PC-3 (cell line): ENCODE measurements at regions not wholly inside any gene's neighbourhood (a gene's known extent, or its start where the extent isn't known, plus 50 kb on each side); places are given as distances from the start of the nearest gene placed in this dataset.

Experiments used
- ATAC-seq: fragments of 200-7000 bp; cut with Tn5 transposase; 2 replicates; pipeline ENCODE4 v1.9.1; 2020; ENCODE audit warnings: mild to moderate bottlenecking, moderate library complexity
- BruUV-seq: library from RNA; stranded (reverse); fragments of 400-500 nt; replicated peaks from 2 replicates; lab custom pipeline; 2021; lab: Mats Ljungman, UMichigan
- CTCF ChIA-PET: fragments of 300-600 bp; sonication (Branson Sonifier 250); formaldehyde crosslinking; loops from one replicate; lab custom pipeline; 2022; ENCODE audit warnings: antibody characterized with exemption; lab: Charles Lee
- POLR2A ChIA-PET: fragments of 300-600 bp; sonication (Branson Sonifier 250); formaldehyde crosslinking; loops from one replicate; lab custom pipeline; 2022; ENCODE audit warnings: antibody characterized with exemption; ENCODE audit not compliant: unreplicated experiment; lab: Charles Lee
- DNase-seq: peaks from one replicate; pipeline ENCODE4 v3.0.0-alpha.2; 2015
- H2AFZ ChIP-seq: fragments of 300-600 bp; sonication (generic); 2 replicates; pipeline ENCODE4 v1.6.0; 2016; ENCODE audit warnings: antibody characterized with exemption, low read length
- H3F3A ChIP-seq: fragments of 300-600 bp; sonication (generic); one replicate; pipeline ENCODE4 v1.6.0; 2017; ENCODE audit warnings: antibody characterized with exemption, low read length, control low read depth, mild to moderate bottlenecking; ENCODE audit not compliant: unreplicated experiment
- H3K27ac ChIP-seq: fragments of 300-600 bp; sonication (generic); 2 replicates; pipeline ENCODE4 v1.5.1; 2016; ENCODE audit warnings: mild to moderate bottlenecking, low read length
- H3K27me3 ChIP-seq: fragments of 300-600 bp; sonication (generic); 2 replicates; pipeline ENCODE4 v1.6.1; 2016; ENCODE audit warnings: low read length, mixed read lengths
- H3K36me3 ChIP-seq: fragments of 300-600 bp; sonication (generic); 2 replicates; pipeline ENCODE4 v1.6.1; 2016; ENCODE audit warnings: low read depth, mixed run types, low read length, mixed read lengths
- H3K4me1 ChIP-seq: fragments of 300-600 bp; sonication (generic); 2 replicates; pipeline ENCODE4 v1.5.1; 2016; ENCODE audit warnings: low read length; ENCODE audit not compliant: insufficient read depth
- H3K4me2 ChIP-seq: fragments of 300-600 bp; sonication (generic); 2 replicates; pipeline ENCODE4 v1.6.0; 2016; ENCODE audit warnings: low read length
- H3K4me3 ChIP-seq: fragments of 300-600 bp; sonication (generic); 2 replicates; pipeline ENCODE4 v1.5.1; 2016; ENCODE audit warnings: mild to moderate bottlenecking, low read length, mixed read lengths
- H3K79me2 ChIP-seq: fragments of 300-600 bp; sonication (generic); 2 replicates; pipeline ENCODE4 v1.6.1; 2017; ENCODE audit warnings: low read length, mixed read lengths
- H3K9ac ChIP-seq: fragments of 300-600 bp; sonication (generic); 2 replicates; pipeline ENCODE4 v1.6.0; 2016; ENCODE audit warnings: mild to moderate bottlenecking, low read length
- H3K9me2 ChIP-seq: fragments of 300-600 bp; sonication (generic); replicated peaks from 2 replicates; pipeline ENCODE4 v1.6.1; 2016; ENCODE audit warnings: mixed run types, low read length, mixed read lengths
- H3K9me3 ChIP-seq: fragments of 300-600 bp; sonication (generic); 2 replicates; pipeline ENCODE4 v1.6.1; 2016; ENCODE audit warnings: low read length, mixed read lengths
- H4K20me1 ChIP-seq: fragments of 300-600 bp; sonication (generic); 2 replicates; pipeline ENCODE4 v1.6.1; 2016; ENCODE audit warnings: low read length, mixed read lengths
- CTCF ChIP-seq: fragments of 300-600 bp; sonication (generic); conservative IDR thresholded peaks from 2 replicates; pipeline ENCODE4 v1.5.1; 2017; ENCODE audit warnings: antibody characterized with exemption, low read depth, mild to moderate bottlenecking, low read length
- EZH2 ChIP-seq: fragments of 300-600 bp; sonication (generic); IDR thresholded peaks from one replicate; pipeline ENCODE4 v1.6.1; 2017; ENCODE audit warnings: antibody characterized with exemption, mild to moderate bottlenecking, low read length; ENCODE audit not compliant: unreplicated experiment
- EZH2phosphoT487 ChIP-seq: fragments of 300-600 bp; sonication (generic); IDR thresholded peaks from 2 replicates; pipeline ENCODE4 v1.6.1; 2018; ENCODE audit warnings: mild to moderate bottlenecking, antibody characterized with exemption, low read length, borderline replicate concordance
- intact Hi-C: fragments of 100-400 bp; cut with micrococcal nuclease; formaldehyde crosslinking; loops from 2 replicates; pipeline ENCODE4 v1.9.0; 2023

GRCh38 chr12:73424484-73424883 is 1113.2 kb upstream of the ATXN7L3B start:
- ChIA-PET POLR2A (no interaction called here), CTCF (no interaction called here)
- Histone ChIP-seq H3K9me2 (no peaks in the 10 kb centered on the region), H3K4me1 (peaks cover 5% of the 10 kb centered on the region; the same call in 1 of the 2 replicates), H3K36me3 (no peaks in the 10 kb centered on the region), H3K27ac (no peak overlapping the region), H3F3A (no peaks in the 10 kb centered on the region), H3K4me3 (no peak overlapping the region), H3K9ac (no peak overlapping the region), H3K9me3 (peaks cover 5% of the 10 kb centered on the region; the same call in 1 of the 2 replicates), H2AFZ (no peak overlapping the region), H3K27me3 (no peaks in the 10 kb centered on the region), H3K4me2 (no peak overlapping the region), H4K20me1 (no peaks in the 10 kb centered on the region), H3K79me2 (no peaks in the 10 kb centered on the region)
- BruUV-seq: no TSS peak
- no peak for TF ChIP-seq CTCF
- TF ChIP-seq EZH2: no peak
- no peak for TF ChIP-seq EZH2phosphoT487
- ATAC-seq (no peak), DNase-seq (no peak)
- intact Hi-C loops: no loop called here

DNA sequence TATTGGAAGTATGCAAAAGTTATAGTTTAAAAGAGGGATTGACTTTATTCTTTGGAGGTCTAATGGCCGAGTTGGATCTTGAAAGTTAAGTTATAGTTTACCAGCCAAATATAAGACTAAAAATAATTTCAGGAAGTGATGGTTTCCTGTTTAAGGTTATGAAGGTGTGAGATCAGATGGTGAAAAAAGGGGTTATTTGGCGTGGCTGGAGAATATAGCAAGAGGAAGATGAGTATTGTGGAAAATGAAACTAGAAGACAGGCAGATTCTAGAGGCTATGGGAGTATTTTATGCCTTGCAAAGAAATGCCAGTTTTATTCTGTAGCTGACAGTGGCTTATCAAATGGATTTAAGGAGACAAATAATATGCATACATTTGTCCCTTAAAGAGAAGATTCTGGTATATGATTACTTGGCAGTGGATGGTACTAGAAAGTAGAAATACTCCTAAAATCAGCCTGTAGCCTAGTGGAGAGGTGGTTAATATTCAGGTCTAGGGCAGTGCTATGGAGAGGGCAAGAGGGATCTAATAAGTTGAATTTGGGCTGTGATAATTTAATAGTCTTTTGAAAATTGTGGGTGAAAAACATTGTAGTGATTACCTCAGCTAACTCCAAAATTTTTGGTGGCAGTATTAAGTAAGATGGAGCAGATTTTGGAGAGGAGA is 1091.8 kb upstream of the ATXN7L3B start:
- Histone ChIP-seq H4K20me1 (no peaks in the 10 kb centered on the region), H2AFZ (no peak overlapping the region), H3K27me3 (no peaks in the 10 kb centered on the region), H3K4me3 (no peak overlapping the region), H3K79me2 (no peaks in the 10 kb centered on the region), H3K9me3 (no peaks in the 10 kb centered on the region), H3K4me2 (no peak overlapping the region), H3F3A (no peaks in the 10 kb centered on the region), H3K9me2 (no peaks in the 10 kb centered on the region), H3K4me1 (no peaks in the 10 kb centered on the region), H3K9ac (no peak overlapping the region), H3K27ac (no peak overlapping the region), H3K36me3 (no peaks in the 10 kb centered on the region)
- intact Hi-C loops: no loop called here
- no TSS peak for BruUV-seq
- CTCF ChIA-PET: no interaction called here
- DNase-seq (no peak), ATAC-seq (no peak)
- no peak for TF ChIP-seq EZH2
- POLR2A ChIA-PET: no interaction called here

DNA sequence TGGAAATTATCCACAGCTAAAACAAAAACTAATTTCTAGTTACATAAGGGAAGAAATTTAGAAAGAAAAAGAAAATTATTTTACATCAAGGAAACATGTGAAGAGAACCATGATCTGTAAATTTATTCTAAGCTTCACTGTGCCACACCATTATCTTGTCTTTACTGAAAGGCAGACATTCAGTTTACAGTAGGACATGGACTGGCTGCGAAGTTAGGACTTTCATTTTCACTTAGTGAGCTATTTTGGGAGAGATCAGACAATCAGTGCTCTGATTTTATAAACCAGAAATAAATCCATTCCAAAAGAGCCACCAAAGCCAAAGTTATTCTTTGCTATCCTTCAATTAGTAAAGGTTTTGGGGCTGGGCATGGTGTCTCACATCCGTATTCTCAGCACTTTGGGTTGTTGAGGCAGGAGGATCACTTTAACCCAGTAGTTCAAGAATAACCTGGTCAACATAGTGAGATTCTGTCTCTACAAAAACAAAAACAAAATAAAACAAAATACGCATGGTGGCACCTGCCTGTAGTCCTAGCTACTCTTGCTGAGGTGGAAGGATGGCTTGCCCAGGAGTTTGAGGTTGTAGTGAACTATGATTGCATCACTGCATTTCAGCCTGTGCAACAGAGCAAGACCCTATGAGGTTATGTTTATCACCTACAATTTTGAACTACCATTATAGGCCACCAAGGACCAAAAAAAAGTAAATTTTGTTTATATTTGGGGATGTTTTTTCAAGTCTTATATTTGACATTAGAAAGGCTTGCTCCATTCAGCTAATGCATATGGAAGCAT is 1084.8 kb upstream of the ATXN7L3B start:
- H3K4me2 ChIP-seq: no peak overlapping the region
- no peak for ATAC-seq

More for the DNA sequence above, 1084.8 kb upstream of the ATXN7L3B start:
- H3K27me3 ChIP-seq: no peaks in the 10 kb centered on the region
- no peak overlapping the region for H3K27ac ChIP-seq
- no peaks in the 10 kb centered on the region for H3K79me2 ChIP-seq
- no peak for TF ChIP-seq CTCF
- no peak for TF ChIP-seq EZH2phosphoT487
- TF ChIP-seq EZH2: no peak
- no peak overlapping the region for H3K9ac ChIP-seq
- POLR2A ChIA-PET: no interaction called here
- H3K9me3 ChIP-seq: no peaks in the 10 kb centered on the region
- H3K36me3 ChIP-seq: no peaks in the 10 kb centered on the region
- H3F3A ChIP-seq: no peaks in the 10 kb centered on the region
- intact Hi-C loops: no loop called here
- H4K20me1 ChIP-seq: no peaks in the 10 kb centered on the region
- H3K9me2 ChIP-seq: no peaks in the 10 kb centered on the region
- CTCF ChIA-PET: no interaction called here
- no peak overlapping the region for H2AFZ ChIP-seq
- no peak overlapping the region for H3K4me3 ChIP-seq
- H3K4me1 ChIP-seq: no peaks in the 10 kb centered on the region
- no peak for DNase-seq
- no TSS peak for BruUV-seq
